22Rv1 (cell line): ENCODE measurements at regions not wholly inside any gene's neighbourhood (a gene's known extent, or its start where the extent isn't known, plus 50 kb on each side); places are given as distances from the start of the nearest gene placed in this dataset.

Source experiments
- ZFX ChIP-seq: fragments of 450-650 bp; IDR thresholded peaks from 2 replicates; pipeline ENCODE4 v1.6.1; 2017; ENCODE audit warnings: antibody characterized with exemption, borderline replicate concordance
- TF ChIP-seq, protein P1 (sequence below): fragments of 450-650 bp; IDR thresholded peaks from 2 replicates; pipeline ENCODE4 v1.5.1; 2017; ENCODE audit warnings: mild to moderate bottlenecking

DNA sequence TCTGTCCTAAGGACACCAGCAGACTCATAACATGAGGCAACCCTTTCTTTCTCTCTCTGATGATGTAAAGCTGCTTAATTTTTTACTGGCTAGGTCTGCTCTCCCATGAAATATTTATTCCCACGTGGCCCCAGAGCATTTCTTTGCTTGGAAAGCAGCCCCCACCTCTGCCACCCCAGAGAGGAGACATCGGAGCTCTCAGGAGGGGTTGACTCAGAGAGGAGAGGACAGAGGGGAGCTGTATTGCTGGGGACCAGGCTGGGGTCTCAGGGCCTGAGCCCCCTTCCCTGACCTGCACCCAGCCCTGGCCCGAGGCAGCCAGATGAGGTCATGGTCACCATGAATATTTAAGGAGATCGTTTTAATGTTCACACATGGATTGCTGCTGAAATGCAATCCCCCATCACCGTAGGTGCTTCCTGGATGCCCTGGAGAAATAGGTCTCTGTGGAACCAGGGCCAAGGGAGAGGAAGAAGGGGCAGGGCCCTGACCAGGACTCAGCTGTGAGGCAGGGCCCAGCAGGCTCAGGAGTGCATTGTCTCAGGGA lies 117.5 kb downstream of the DLL1 start:
- TF ChIP-seq, protein P1, sequence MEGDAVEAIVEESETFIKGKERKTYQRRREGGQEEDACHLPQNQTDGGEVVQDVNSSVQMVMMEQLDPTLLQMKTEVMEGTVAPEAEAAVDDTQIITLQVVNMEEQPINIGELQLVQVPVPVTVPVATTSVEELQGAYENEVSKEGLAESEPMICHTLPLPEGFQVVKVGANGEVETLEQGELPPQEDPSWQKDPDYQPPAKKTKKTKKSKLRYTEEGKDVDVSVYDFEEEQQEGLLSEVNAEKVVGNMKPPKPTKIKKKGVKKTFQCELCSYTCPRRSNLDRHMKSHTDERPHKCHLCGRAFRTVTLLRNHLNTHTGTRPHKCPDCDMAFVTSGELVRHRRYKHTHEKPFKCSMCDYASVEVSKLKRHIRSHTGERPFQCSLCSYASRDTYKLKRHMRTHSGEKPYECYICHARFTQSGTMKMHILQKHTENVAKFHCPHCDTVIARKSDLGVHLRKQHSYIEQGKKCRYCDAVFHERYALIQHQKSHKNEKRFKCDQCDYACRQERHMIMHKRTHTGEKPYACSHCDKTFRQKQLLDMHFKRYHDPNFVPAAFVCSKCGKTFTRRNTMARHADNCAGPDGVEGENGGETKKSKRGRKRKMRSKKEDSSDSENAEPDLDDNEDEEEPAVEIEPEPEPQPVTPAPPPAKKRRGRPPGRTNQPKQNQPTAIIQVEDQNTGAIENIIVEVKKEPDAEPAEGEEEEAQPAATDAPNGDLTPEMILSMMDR, result no peak
- no peak for TF ChIP-seq ZFX
